Neural progenitor cell (in vitro differentiated cells): ENCODE measurements at regions not wholly inside any gene's neighbourhood (a gene's known extent, or its start where the extent isn't known, plus 50 kb on each side); places are given as distances from the start of the nearest gene placed in this dataset.

Experiments
- EZH2 ChIP-seq: fragments of 200-600 bp; sonication (generic); IDR thresholded peaks from 2 replicates; pipeline ENCODE4 v1.6.1; 2017; ENCODE audit warnings: antibody characterized with exemption, mild to moderate bottlenecking, moderate library complexity
- TF ChIP-seq, protein P1 (sequence below): fragments of 200-600 bp; sonication (generic); IDR thresholded peaks from 2 replicates; pipeline ENCODE4 v1.5.1; 2017; ENCODE audit warnings: antibody characterized with exemption, mild to moderate bottlenecking

DNA sequence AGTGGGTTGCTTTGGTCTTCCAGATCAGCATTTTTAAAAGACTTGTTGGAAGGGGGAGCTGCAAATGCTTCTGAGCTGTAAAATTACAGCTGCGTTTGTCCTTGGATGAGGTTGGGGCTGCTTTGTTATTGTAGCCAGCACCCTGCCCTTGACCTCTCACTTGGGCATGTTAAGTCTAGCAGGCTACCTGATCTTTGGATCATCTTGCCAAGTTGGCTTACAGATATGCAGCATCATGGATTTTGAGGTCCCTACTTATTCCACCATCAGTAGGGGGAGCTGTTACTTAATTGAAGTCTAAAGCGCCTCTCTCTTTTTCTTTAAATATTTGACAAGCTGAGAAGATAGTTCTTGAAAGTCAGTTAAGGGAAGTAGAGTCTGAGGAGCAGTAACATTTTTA, 793.0 kb downstream of the MCTP2 start:
- TF ChIP-seq, protein P1, sequence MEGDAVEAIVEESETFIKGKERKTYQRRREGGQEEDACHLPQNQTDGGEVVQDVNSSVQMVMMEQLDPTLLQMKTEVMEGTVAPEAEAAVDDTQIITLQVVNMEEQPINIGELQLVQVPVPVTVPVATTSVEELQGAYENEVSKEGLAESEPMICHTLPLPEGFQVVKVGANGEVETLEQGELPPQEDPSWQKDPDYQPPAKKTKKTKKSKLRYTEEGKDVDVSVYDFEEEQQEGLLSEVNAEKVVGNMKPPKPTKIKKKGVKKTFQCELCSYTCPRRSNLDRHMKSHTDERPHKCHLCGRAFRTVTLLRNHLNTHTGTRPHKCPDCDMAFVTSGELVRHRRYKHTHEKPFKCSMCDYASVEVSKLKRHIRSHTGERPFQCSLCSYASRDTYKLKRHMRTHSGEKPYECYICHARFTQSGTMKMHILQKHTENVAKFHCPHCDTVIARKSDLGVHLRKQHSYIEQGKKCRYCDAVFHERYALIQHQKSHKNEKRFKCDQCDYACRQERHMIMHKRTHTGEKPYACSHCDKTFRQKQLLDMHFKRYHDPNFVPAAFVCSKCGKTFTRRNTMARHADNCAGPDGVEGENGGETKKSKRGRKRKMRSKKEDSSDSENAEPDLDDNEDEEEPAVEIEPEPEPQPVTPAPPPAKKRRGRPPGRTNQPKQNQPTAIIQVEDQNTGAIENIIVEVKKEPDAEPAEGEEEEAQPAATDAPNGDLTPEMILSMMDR = peak; percentile 74
- no peak for TF ChIP-seq EZH2
